ENCODE measurements at regions not wholly inside any gene's neighbourhood (a gene's known extent, or its start where the extent isn't known, plus 50 kb on each side); places are given as distances from the start of the nearest gene placed in this dataset.

DNA sequence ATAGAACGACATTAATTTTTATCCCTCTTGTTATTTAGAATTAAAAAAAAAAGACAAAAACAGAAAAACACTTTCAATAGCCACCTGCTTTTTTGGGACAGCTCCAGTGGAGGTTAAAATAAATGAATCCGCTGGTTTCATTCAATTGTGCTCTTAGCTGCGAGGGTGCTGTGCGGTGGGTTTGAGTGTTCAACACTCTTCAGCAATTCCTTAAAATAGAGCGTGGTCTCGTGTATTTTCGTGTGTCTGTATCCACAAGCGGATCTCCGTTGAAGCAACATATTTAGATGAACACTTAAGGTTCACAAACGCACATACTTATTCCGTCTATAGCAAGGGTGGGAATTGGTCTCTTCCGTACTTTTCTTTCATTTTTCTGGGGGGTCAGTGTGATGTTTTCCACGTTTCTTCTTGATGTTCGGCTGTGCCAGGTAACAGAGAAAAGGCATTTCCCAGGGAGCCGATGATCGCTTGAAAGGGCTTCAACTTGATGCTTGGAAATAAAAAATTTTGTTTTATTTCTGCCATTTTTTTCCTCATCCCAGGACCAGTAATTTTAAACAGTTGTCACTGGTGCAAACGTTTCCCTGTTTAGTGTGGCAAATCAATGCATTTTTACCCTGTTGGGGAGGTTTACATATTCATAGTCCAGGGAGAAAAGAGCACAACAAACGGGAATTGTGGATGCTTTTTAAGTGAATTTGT, 297.9 kb downstream of the IRF8 start:
- DNase-seq (ENCODE audit: low read depth in 2 of 2) = no peak

GRCh38 chr16:86198206-86199118, 299.5 kb downstream of the IRF8 start:
- DNase-seq (ENCODE audit: low read depth in 2 of 2) = no peak

- no peak for DNase-seq (ENCODE audit: low read depth in 2 of 2)
Observed at GRCh38 chr16:86199182-86199581, 300.2 kb downstream of the IRF8 start.

DNA sequence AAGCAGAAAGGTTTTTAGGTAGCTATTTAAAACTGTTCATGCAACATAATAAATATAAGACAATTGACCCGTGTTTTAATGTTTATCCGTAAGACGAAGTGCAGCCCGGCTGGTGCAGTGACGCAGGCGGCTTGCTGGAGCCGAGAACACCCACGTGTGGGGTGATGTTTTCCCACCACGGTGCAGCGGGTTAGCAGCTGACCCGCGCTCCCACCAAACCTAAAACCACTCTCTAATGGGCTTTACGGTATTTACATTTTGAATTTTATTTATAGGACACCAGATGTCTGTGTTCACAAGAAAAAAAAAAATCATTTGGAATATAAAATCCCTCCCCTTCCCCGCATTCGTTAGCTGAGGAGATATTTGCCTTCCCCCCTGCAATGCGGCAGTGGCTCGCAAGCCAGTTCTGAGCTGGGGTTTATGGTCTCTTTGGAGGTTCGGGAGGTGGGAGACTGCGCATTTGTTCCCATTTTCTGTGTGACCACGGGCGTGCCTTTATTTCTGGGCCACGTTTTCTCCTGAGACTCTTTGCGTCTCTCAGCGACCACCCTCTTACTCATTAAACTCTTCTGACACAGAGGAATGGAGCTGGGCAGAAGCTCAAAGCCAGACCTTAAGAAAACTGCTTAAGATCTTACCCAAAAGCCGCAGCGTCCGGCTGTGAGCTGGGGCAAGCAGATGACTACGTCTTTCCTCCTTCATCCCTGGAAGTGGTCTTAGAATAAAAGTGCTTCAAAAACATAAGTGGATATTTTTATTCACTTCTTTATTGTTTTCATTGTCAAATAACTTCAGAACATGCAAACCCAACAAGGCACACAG, 301.1 kb downstream of the IRF8 start:
- no peak for DNase-seq (ENCODE audit: low read depth in 2 of 2)

DNA sequence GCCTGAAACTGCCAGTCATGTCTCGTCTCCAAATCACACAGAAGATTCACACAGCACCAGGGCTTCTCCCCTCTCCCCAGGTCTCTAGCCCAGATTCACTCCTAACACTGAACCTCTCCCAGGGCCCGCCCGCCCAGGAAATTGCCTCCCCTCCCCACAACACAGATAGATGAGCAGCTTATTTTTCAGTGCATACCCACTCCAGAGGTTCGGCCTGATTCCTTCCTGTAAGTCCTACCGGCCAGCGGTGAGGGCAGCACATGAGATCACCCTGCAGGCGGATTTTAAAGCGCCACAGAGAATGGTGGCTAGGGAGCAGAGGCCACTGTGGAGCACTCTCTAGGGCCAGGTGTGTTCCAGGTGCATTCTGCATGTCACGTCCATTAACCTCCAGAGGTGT, 301.8 kb downstream of the IRF8 start:
- no peak for DNase-seq (ENCODE audit: low read depth in 2 of 2)

DNA sequence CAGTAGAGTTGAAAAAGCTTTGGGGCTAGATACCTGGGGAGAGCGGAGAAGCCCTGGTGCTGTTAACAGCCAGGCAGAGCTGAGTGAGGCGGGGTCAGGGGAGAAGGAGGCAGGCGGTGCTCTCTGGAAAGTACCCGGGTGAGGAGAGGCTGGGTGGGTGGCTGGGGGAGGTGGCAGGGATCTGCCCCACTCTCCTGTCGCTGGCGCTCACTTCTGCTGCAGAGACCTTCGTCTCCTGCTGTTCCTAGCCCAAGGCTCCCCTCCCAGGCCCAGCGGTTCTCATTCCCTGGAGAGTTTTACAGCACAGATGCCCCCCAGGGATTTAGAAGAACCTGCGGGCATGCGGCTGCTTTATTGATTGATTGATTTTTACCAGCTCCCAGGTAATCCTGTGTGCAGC, 302.8 kb downstream of the IRF8 start:
- no peak for DNase-seq (ENCODE audit: low read depth in 2 of 2)

DNA sequence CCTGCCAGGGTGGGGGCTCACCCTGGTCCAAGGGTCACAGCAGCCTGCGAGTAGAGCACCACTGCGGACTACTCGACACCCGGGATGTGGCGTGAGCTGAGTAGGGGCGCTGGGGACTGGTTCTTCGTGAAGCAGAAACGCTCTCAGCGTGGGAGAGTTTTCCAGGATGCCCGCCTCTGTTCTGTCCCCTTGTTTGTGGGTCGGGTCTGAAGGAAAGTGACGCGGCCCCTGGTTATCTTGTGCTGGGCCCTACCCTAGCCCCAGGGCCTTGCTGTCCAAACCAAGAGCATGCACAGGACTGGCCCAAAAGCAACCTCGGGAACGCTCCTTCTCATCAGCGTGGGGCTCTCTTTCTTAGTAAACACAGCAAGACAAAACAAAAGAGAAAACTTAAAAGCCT, 303.3 kb downstream of the IRF8 start:
- no peak for DNase-seq (ENCODE audit: low read depth in 2 of 2)

DNA sequence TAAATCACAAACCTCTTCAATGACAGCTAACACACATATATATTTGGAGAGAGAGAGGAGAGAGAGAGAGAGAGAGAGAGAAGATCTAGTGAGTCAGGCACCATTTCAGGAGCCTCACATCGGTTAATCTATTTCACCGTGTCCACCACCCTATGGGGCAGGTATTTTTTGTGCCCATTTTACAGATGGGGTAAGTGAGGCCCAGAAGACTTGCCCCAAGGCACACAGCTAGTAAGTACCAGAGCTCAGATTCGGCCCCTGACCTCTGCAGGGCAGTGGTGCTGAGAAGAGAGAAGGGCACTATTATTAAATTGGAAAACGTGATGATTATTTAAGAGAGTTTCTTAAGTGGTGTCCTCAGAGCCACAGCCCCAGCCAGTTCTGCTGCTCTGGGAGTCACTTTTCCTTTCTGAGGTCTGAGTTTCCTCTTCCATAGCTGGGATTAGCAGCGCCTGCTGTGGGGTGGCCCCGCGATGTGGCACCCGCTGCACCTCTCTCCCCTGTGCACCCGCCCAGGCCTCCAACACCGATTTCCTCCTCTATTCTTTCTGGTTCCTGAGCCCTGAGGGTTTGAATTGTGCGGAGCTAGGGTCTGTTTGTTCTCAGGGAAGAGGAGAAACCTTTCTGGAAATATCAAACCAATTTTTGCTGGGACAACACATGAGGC, 303.9 kb downstream of the IRF8 start:
- no peak for DNase-seq (ENCODE audit: low read depth in 2 of 2)

DNA sequence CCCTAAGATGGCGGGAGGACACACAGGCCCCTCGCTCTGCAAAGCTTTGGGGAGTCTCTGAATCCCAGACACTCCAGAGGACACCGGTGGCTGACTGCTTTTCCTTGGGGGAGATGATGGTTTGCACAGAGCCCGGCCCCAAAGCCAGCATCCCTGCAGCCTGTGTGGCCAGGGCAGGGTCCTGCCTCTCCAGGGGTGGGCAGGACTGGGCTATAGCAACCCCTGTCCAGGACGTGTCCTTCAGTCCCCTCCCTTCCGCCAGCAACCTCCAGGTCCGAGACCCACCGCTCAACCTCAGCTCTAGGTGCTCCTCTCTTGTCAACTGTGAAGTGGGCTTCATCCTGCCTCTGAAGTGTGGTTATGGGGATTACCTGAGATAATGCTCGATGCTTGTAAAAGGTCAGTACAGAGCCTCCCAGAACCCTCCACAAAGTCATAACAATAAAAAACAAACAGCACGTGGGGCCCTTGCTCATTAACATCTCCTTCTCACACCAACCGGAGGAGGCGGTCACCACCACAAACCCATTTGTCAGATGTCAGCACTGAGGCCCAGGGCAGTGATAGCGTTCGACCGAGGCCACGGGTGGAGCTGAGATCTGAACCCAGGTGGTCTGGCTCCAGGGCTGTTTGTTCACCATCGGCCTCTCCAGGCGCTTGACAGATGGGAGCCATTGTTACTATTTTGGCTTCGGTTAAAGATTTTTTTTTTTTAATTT, 304.8 kb downstream of the IRF8 start:
- DNase-seq (ENCODE audit: low read depth in 2 of 2) = no peak

DNA sequence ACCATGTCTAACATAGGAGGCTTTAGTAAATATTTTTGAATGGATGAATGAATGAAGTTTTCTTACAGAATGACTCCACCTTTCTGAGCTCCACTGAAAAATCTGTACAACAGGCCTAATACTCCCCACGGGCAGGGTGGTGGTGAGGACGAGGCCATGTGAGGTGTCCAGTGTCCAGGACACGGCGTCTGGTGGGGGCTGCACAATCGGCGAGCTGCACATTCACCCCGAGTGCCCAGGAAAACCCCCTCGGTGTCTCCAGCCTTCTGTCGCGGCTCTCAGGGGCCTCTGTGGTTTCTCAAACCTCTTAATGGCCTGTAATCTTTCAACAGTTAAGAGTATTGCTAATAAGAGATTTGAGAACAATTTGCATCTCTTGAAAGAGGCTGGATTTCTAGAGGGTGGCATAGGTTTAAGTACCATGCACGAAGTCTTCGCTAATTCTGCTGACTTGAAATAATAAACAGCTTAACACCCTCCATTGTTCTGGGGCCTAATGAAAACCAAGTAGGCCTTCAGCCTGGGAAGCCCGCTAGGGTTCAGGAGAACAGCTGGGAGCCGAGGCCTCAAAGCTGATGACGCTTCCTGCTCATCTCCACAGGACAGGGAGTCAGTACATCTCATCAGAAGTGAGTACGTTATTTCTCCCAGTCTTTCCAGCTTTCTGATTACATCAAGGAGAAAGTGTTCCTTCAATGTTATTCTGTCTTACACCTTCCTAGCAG, 304.6 kb upstream of the FOXF1 start:
- no peak for DNase-seq (ENCODE audit: low read depth in 2 of 2)

DNA sequence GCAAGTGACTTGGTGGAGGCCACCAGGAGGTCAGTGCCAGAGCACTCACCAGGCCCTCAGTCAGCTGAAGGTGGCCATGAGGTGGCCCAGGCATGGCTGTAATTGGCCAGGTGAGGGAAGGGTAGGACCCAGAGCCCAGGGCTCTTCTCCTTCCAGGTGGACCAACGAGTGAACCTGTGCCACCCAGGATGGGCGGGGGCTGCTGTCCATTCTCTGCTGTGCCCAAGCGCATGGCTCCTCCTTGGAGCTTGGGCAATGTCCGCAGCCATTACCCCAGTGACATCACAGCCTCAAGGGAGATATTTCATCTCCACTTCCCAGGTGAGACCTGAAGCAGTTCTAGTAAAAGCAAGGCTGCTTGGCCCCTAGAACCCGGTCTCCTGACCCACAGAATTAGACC, 303.0 kb upstream of the FOXF1 start:
- no peak for DNase-seq (ENCODE audit: low read depth in 2 of 2)

- DNase-seq (ENCODE audit: low read depth in 2 of 2) = no peak
Observed at GRCh38 chr16:86209202-86209601, 301.1 kb upstream of the FOXF1 start.

DNA sequence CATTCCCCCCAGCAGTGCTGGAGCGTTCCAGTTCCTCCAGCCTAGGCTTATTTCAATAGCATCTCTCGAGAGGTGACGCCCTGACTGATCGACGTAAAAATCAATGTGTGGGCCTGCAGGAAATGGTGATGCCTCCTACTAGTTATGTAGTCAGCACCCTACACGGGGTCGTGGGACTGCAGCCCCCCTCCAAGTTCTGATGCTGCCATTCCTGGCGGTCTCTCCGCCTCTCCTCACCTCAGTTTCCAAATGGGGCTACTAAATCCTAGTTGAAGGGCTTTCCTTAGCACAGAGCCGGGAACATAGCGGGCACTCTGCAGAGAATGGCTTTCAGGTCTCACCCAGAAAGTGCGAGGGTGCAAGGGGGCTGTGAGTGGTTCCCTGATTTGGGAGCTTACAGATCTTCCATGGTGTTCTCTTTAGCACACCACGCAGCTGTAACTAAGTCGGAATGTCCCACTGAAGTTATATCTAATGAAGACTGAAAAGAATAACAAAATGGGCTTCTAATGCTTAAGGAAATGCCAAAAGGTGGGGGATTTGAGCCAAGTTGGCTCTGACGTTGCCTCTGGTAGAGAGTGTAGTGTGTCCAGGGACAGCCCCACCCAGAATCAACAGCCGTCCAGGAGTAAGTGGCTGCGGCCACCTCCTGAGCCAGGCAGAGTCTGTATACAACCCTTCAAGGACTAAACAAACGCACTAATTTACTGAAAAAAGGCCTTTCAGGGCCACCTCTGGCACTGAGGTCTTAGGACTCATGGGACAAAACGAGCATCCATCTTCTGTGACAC, 299.7 kb upstream of the FOXF1 start:
- no peak for DNase-seq (ENCODE audit: low read depth in 2 of 2)

DNA sequence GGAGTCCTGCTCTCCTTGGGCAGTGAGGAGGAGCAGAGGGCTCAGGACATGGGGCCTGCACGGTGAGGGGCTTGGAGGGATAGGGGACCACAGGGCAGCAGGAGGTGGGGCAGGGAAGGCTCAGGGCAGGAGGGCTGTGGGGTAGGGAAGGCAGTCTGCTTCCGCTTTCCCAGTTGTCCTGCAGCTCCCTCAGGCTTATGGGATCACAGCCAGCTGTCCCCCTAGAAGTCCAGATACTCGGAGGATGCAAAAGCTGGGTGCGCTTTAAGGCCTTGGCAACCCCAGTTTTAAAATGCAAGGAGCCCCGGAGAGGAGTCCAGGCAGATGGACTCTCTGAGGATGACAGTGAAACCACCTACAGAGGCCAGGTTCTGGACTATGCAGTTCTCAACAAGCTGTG, 299.1 kb upstream of the FOXF1 start:
- DNase-seq (ENCODE audit: low read depth in 2 of 2) = no peak

GRCh38 chr16:86211800-86212199, 298.5 kb upstream of the FOXF1 start:
- no peak for DNase-seq (ENCODE audit: low read depth in 2 of 2)

GRCh38 chr16:86212706-86213436, 297.5 kb upstream of the FOXF1 start:
- DNase-seq (ENCODE audit: low read depth in 2 of 2) = no peak

DNA sequence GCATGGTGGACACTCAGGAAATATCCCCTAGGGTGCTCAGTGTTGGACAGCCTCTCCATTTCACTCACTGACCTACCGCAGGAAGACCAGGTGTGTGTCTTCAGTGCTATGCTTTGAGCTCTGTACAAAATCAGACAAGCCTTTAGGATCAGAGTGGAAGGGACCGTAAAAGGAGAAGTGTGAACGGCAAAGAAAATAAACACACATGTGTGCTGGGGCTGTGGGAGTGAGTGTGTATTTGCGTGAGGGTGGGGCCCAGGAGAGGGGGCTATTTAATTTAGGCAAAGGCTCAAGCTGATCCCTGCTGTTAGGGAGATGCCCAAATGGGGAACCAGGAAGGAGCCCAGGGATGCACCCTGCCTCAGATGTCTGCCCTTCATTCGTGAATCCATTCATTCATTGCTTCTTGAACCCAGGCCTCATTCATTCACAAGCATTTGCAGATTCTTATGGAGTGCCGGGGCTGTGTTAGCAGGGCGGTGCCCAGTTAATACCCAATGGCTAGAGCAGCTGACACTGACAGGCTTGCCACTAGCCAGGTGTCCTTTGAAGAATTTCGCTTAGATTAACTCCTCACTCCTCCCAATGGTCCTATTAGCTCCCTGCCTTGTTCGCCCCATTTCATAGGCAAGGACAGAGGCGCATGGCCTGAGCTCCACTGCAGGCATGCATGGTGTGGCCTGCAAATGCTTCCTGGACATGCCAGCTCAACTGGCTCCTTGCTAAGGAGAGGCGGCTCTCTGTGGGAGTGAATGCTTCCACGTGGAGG, 296.7 kb upstream of the FOXF1 start:
- no peak for DNase-seq (ENCODE audit: low read depth in 2 of 2)

Data from stimulated activated CD8-positive, alpha-beta memory T cell treated with anti-CD3 and anti-CD28 coated beads, Interleukin-15, amount 100 ng/mL, for 48 hours (primary cell).